Astrocyte of the spinal cord (primary cell): ENCODE measurements at regions not wholly inside any gene's neighbourhood (a gene's known extent, or its start where the extent isn't known, plus 50 kb on each side); places are given as distances from the start of the nearest gene placed in this dataset.

Source experiments
- DNase-seq: peaks from one replicate; pipeline ENCODE4 v3.0.0; 2011; ENCODE audit warnings: low read depth, low spot score
- H3K4me3 ChIP-seq: 2 replicates; pipeline ENCODE4 v1.5.1; 2011; ENCODE audit warnings: low read depth, mild to moderate bottlenecking, low read length, moderate library complexity
- CTCF ChIP-seq: IDR thresholded peaks from 2 replicates; pipeline ENCODE4 v1.5.1; 2012; ENCODE audit warnings: low read depth, mild to moderate bottlenecking, low read length, inconsistent platforms
- in situ Hi-C: cut with HindIII; loops from 2 replicates; pipeline ENCODE4 v1.10.0; 2017; ENCODE audit warnings: low sequenced_read_pairs

- in situ Hi-C loops = no loop called here
- H3K4me3 ChIP-seq = no peak overlapping the region
- DNase-seq = no peak
- TF ChIP-seq CTCF = no peak
Measured at GRCh38 chr10:63896992-63897391, 375.8 kb downstream of the REEP3 start.

GRCh38 chr10:63899673-63900300 is 378.6 kb downstream of the REEP3 start:
- DNase-seq = no peak
- no peak overlapping the region for H3K4me3 ChIP-seq
- TF ChIP-seq CTCF = no peak
- in situ Hi-C loops = no loop called here

- no peak overlapping the region for H3K4me3 ChIP-seq
- in situ Hi-C loops = no loop called here
- peak; percentile 25 for TF ChIP-seq CTCF
- no peak for DNase-seq
Measured at GRCh38 chr10:63901228-63901627, 380.0 kb downstream of the REEP3 start.

GRCh38 chr10:63901881-63902280 is 380.7 kb downstream of the REEP3 start:
- no peak for DNase-seq
- in situ Hi-C loops = no loop called here
- no peak for TF ChIP-seq CTCF
- H3K4me3 ChIP-seq = no peak overlapping the region

GRCh38 chr10:63910806-63911205 is 389.6 kb downstream of the REEP3 start:
- TF ChIP-seq CTCF = no peak
- DNase-seq = no peak
- in situ Hi-C loops = no loop called here
- H3K4me3 ChIP-seq = no peak overlapping the region

- no peak for DNase-seq
- in situ Hi-C loops = no loop called here
- H3K4me3 ChIP-seq = no peak overlapping the region
- TF ChIP-seq CTCF = no peak
Measured at GRCh38 chr10:63915240-63915639, 394.0 kb downstream of the REEP3 start.

- TF ChIP-seq CTCF = no peak
- no peak overlapping the region for H3K4me3 ChIP-seq
- in situ Hi-C loops = no loop called here
- DNase-seq = no peak
Measured at GRCh38 chr10:63917363-63917762, 396.2 kb downstream of the REEP3 start.
